ENCODE measurements at regions not wholly inside any gene's neighbourhood (a gene's known extent, or its start where the extent isn't known, plus 50 kb on each side); places are given as distances from the start of the nearest gene placed in this dataset.

DNA sequence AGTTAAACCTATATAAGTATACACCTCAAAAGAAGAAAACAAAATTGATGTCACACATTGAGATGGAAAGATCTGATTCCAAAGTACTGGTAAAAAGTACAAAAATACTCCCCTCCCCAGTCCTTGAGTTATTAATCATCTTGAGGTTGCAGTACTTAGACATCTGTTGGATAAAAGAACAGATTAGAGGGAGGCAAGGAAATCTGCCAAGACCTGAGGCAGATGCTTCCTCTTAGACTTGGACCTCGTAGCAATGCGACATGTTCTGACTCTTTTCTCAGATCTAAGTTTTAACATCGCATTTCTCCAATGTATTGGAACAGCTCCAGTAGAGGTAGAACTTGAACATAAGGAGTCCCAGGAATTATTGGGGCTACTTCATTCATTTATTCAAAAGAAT, 187.9 kb upstream of the GRIN2B start (continued):
- TF ChIP-seq, protein P1, sequence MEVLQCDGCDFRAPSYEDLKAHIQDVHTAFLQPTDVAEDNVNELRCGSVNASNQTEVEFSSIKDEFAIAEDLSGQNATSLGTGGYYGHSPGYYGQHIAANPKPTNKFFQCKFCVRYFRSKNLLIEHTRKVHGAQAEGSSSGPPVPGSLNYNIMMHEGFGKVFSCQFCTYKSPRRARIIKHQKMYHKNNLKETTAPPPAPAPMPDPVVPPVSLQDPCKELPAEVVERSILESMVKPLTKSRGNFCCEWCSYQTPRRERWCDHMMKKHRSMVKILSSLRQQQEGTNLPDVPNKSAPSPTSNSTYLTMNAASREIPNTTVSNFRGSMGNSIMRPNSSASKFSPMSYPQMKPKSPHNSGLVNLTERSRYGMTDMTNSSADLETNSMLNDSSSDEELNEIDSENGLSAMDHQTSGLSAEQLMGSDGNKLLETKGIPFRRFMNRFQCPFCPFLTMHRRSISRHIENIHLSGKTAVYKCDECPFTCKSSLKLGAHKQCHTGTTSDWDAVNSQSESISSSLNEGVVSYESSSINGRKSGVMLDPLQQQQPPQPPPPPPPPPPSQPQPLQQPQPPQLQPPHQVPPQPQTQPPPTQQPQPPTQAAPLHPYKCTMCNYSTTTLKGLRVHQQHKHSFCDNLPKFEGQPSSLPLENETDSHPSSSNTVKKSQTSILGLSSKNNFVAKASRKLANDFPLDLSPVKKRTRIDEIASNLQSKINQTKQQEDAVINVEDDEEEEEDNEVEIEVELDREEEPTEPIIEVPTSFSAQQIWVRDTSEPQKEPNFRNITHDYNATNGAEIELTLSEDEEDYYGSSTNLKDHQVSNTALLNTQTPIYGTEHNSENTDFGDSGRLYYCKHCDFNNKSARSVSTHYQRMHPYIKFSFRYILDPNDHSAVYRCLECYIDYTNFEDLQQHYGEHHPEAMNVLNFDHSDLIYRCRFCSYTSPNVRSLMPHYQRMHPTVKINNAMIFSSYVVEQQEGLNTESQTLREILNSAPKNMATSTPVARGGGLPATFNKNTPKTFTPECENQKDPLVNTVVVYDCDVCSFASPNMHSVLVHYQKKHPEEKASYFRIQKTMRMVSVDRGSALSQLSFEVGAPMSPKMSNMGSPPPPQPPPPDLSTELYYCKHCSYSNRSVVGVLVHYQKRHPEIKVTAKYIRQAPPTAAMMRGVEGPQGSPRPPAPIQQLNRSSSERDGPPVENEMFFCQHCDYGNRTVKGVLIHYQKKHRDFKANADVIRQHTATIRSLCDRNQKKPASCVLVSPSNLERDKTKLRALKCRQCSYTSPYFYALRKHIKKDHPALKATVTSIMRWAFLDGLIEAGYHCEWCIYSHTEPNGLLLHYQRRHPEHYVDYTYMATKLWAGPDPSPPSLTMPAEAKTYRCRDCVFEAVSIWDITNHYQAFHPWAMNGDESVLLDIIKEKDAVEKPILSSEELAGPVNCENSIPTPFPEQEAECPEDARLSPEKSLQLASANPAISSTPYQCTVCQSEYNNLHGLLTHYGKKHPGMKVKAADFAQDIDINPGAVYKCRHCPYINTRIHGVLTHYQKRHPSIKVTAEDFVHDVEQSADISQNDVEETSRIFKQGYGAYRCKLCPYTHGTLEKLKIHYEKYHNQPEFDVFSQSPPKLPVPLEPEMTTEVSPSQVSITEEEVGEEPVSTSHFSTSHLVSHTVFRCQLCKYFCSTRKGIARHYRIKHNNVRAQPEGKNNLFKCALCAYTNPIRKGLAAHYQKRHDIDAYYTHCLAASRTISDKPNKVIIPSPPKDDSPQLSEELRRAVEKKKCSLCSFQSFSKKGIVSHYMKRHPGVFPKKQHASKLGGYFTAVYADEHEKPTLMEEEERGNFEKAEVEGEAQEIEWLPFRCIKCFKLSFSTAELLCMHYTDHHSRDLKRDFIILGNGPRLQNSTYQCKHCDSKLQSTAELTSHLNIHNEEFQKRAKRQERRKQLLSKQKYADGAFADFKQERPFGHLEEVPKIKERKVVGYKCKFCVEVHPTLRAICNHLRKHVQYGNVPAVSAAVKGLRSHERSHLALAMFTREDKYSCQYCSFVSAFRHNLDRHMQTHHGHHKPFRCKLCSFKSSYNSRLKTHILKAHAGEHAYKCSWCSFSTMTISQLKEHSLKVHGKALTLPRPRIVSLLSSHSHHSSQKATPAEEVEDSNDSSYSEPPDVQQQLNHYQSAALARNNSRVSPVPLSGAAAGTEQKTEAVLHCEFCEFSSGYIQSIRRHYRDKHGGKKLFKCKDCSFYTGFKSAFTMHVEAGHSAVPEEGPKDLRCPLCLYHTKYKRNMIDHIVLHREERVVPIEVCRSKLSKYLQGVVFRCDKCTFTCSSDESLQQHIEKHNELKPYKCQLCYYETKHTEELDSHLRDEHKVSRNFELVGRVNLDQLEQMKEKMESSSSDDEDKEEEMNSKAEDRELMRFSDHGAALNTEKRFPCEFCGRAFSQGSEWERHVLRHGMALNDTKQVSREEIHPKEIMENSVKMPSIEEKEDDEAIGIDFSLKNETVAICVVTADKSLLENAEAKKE (CRISPR knock-in tag; IDR thresholded peaks at IDR 0.05), result no peak
- no peak for TF ChIP-seq STAT1 (IDR thresholded peaks at IDR 0.05; ENCODE audit: unreplicated experiment)
- no peak for TF ChIP-seq JUNB (IDR thresholded peaks at IDR 0.05; ENCODE audit: unreplicated experiment)
- no peak for TF ChIP-seq ZNF331 (CRISPR knock-in tag; IDR thresholded peaks at IDR 0.05; ENCODE audit: low read depth)
- TF ChIP-seq, protein P2, sequence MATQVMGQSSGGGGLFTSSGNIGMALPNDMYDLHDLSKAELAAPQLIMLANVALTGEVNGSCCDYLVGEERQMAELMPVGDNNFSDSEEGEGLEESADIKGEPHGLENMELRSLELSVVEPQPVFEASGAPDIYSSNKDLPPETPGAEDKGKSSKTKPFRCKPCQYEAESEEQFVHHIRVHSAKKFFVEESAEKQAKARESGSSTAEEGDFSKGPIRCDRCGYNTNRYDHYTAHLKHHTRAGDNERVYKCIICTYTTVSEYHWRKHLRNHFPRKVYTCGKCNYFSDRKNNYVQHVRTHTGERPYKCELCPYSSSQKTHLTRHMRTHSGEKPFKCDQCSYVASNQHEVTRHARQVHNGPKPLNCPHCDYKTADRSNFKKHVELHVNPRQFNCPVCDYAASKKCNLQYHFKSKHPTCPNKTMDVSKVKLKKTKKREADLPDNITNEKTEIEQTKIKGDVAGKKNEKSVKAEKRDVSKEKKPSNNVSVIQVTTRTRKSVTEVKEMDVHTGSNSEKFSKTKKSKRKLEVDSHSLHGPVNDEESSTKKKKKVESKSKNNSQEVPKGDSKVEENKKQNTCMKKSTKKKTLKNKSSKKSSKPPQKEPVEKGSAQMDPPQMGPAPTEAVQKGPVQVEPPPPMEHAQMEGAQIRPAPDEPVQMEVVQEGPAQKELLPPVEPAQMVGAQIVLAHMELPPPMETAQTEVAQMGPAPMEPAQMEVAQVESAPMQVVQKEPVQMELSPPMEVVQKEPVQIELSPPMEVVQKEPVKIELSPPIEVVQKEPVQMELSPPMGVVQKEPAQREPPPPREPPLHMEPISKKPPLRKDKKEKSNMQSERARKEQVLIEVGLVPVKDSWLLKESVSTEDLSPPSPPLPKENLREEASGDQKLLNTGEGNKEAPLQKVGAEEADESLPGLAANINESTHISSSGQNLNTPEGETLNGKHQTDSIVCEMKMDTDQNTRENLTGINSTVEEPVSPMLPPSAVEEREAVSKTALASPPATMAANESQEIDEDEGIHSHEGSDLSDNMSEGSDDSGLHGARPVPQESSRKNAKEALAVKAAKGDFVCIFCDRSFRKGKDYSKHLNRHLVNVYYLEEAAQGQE (IDR thresholded peaks at IDR 0.05; ENCODE audit: unreplicated experiment), result no peak
- TF ChIP-seq, protein P3, sequence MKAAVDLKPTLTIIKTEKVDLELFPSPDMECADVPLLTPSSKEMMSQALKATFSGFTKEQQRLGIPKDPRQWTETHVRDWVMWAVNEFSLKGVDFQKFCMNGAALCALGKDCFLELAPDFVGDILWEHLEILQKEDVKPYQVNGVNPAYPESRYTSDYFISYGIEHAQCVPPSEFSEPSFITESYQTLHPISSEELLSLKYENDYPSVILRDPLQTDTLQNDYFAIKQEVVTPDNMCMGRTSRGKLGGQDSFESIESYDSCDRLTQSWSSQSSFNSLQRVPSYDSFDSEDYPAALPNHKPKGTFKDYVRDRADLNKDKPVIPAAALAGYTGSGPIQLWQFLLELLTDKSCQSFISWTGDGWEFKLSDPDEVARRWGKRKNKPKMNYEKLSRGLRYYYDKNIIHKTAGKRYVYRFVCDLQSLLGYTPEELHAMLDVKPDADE (IDR thresholded peaks at IDR 0.05), result no peak
- TF ChIP-seq CREB1 (CRISPR knock-in tag; IDR thresholded peaks at IDR 0.05; ENCODE audit: low read depth), result no peak
- TF ChIP-seq NANOG (IDR thresholded peaks at IDR 0.05; ENCODE audit: borderline replicate concordance), result no peak
- no peak for TF ChIP-seq ZNF114 (CRISPR knock-in tag; IDR thresholded peaks at IDR 0.05)

All from GM23338 (cell line).